ENCODE measurements at regions not wholly inside any gene's neighbourhood (a gene's known extent, or its start where the extent isn't known, plus 50 kb on each side); places are given as distances from the start of the nearest gene placed in this dataset.
"Not testable (repeated sequence)": the region's sequence is repeated elsewhere in the genome, so short reads cannot be mapped to it uniquely, and the experiment has no call there.

DNA sequence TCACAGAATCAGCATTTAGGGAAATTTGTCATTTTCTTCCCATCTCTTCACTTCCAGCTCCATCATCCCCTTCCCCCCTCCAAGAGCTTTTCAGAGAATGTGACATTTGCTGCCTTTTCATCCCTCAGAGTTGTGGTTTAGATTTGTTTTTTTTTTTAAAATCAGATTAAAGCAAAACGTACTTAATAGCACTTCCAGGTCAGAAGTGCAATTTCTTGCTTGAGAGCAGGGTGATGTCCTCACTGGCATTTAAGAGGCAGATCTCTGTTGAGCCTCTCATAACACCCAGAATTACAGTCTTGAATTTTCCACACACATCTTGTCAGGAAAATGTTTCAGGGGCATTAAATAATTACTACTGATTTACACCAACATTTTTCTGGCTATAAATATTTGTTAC lies 236.8 kb upstream of the VLDLR start:
- TF ChIP-seq CTCF (IDR thresholded peaks at IDR 0.05; ENCODE audit: control insufficient read depth, insufficient read depth, low read depth, low read length, missing control alignments): no peak
- no peak for DNase-seq (ENCODE audit: low read depth)
- no peak overlapping the region for H3K4me3 ChIP-seq (ENCODE audit: control insufficient read depth, low read depth, low read length)

GRCh38 chr9:2385746-2386145 lies 235.8 kb upstream of the VLDLR start:
- H3K4me3 ChIP-seq (ENCODE audit: control insufficient read depth, low read depth, low read length): no peak overlapping the region
- no peak for DNase-seq (ENCODE audit: low read depth)
- TF ChIP-seq CTCF (IDR thresholded peaks at IDR 0.05; ENCODE audit: control insufficient read depth, insufficient read depth, low read depth, low read length, missing control alignments): no peak

DNA sequence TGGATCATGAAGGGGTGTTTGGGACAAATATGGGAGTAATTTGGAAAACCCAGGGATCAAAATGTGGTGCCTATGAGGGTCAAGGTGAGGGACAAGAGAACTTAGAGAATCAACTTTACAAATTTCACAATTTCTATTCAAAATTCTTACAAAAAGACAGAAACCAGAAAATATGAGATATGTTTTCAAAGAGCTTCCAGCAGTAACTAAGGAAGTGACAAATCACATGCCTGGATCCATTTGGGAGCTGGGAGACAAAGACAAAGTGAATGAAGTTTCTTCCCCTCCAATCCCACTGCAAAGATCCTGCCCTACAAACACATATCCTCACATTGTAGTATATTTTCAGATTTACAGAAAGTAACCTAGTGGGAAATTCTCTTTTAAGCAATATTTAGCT lies 235.0 kb upstream of the VLDLR start:
- no peak for TF ChIP-seq CTCF (IDR thresholded peaks at IDR 0.05; ENCODE audit: control insufficient read depth, insufficient read depth, low read depth, low read length, missing control alignments)
- H3K4me3 ChIP-seq (ENCODE audit: control insufficient read depth, low read depth, low read length): no peak overlapping the region

GRCh38 chr9:2387166-2387565 lies 234.4 kb upstream of the VLDLR start:
- no peak for TF ChIP-seq CTCF (IDR thresholded peaks at IDR 0.05; ENCODE audit: control insufficient read depth, insufficient read depth, low read depth, low read length, missing control alignments)
- no peak overlapping the region for H3K4me3 ChIP-seq (ENCODE audit: control insufficient read depth, low read depth, low read length)
- no peak for DNase-seq (ENCODE audit: low read depth)

More for the DNA sequence above, 235.0 kb upstream of the VLDLR start:
- DNase-seq (ENCODE audit: low read depth): no peak

GRCh38 chr9:2389404-2389803 lies 232.2 kb upstream of the VLDLR start:
- H3K4me3 ChIP-seq (ENCODE audit: control insufficient read depth, low read depth, low read length): no peak overlapping the region
- DNase-seq (ENCODE audit: low read depth): no peak
- TF ChIP-seq CTCF (IDR thresholded peaks at IDR 0.05; ENCODE audit: control insufficient read depth, insufficient read depth, low read depth, low read length, missing control alignments): no peak

DNA sequence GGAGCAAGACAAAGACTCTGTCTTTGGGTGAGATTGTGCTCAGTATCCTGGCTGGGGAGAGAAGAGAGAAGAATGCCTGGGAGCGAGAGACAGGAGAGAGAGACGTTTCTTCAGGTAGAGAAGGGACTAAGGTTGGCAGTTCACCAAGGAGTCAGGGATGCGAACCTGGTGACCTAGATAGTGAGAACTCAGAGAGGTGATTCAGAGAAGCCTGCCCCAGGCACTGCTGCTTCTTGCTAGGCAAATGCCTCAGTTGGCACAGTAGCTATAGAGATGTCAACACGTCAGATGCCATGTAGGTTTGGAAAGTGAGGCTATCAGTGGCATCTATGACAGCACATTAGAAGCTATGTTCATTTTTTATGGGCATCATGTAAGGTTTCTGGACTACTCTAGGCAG lies 231.6 kb upstream of the VLDLR start:
- no peak for TF ChIP-seq CTCF (IDR thresholded peaks at IDR 0.05; ENCODE audit: control insufficient read depth, insufficient read depth, low read depth, low read length, missing control alignments)
- no peak for DNase-seq (ENCODE audit: low read depth)
- no peak overlapping the region for H3K4me3 ChIP-seq (ENCODE audit: control insufficient read depth, low read depth, low read length)

- H3K4me3 ChIP-seq (ENCODE audit: control insufficient read depth, low read depth, low read length); DNase-seq (ENCODE audit: low read depth): not testable (repeated sequence)
Observed at GRCh38 chr9:2391509-2392132, 230.0 kb upstream of the VLDLR start.

GRCh38 chr9:2394087-2394741 lies 227.4 kb upstream of the VLDLR start:
- H3K4me3 ChIP-seq (ENCODE audit: control insufficient read depth, low read depth, low read length); DNase-seq (ENCODE audit: low read depth): not testable (repeated sequence)
